OCI-LY3 (cell line): ENCODE measurements at regions not wholly inside any gene's neighbourhood (a gene's known extent, or its start where the extent isn't known, plus 50 kb on each side); places are given as distances from the start of the nearest gene placed in this dataset.

ENCODE experiments used
- H2AFZ ChIP-seq: fragments of 200-600, 300-600 bp; shearing (Covaris generic); 2 replicates; pipeline ENCODE4 v1.6.0; 2014; ENCODE audit warnings: antibody characterized with exemption, low read depth, low read length
- H3K27ac ChIP-seq: fragments of 200-600, 300-600 bp; sonication (generic); 2 replicates; pipeline ENCODE4 v1.5.1; 2014; ENCODE audit warnings: mild to moderate bottlenecking, low read length, moderate library complexity, mixed read lengths
- H3K27me3 ChIP-seq: fragments of 200-600, 300-600 bp; sonication (generic); 2 replicates; pipeline ENCODE4 v1.6.1; 2014; ENCODE audit warnings: low read depth, low read length, mixed read lengths
- H3K36me3 ChIP-seq: fragments of 200-600, 300-600 bp; sonication (generic); replicated peaks from 2 replicates; pipeline ENCODE3; 2014; ENCODE audit warnings: low read depth, low read length, mixed read lengths
- H3K4me1 ChIP-seq: fragments of 300-600, 200-600 bp; sonication (generic); 2 replicates; pipeline ENCODE4 v1.6.1; 2014; ENCODE audit warnings: low read length, mixed read lengths
- H3K4me2 ChIP-seq: fragments of 200-600, 300-600 bp; sonication (generic); 2 replicates; pipeline ENCODE4 v1.6.1; 2014; ENCODE audit warnings: low read length, mixed read lengths
- H3K4me3 ChIP-seq: fragments of 300-600, 200-600 bp; sonication (generic); 2 replicates; pipeline ENCODE4 v1.5.1; 2014; ENCODE audit warnings: antibody characterized with exemption, mild to moderate bottlenecking, low read length, moderate library complexity
- H3K79me2 ChIP-seq: fragments of 300-600, 200-600 bp; shearing (Covaris generic); 2 replicates; pipeline ENCODE4 v1.6.1; 2014; ENCODE audit warnings: mild to moderate bottlenecking, low read length, mixed read lengths
- H3K9ac ChIP-seq: fragments of 300-600, 200-600 bp; shearing (Covaris generic); 2 replicates; pipeline ENCODE4 v1.6.0; 2014; ENCODE audit warnings: mild to moderate bottlenecking, low read length, moderate library complexity
- H3K9me3 ChIP-seq: fragments of 200-600, 300-600 bp; shearing (Covaris generic); 2 replicates; pipeline ENCODE4 v1.6.1; 2014; ENCODE audit warnings: low read length, mixed read lengths; ENCODE audit not compliant: insufficient read depth
- H4K20me1 ChIP-seq: fragments of 200-600, 300-600 bp; sonication (generic); 2 replicates; pipeline ENCODE4 v1.6.1; 2016; ENCODE audit warnings: low read length, mixed read lengths; ENCODE audit not compliant: insufficient read depth
- EZH2phosphoT487 ChIP-seq: fragments of 200-600 bp; shearing (Covaris generic); IDR thresholded peaks from 2 replicates; pipeline ENCODE4 v1.6.1; 2018; ENCODE audit warnings: antibody characterized with exemption, mixed run types, low read depth
- TF ChIP-seq, protein P1 (sequence below): fragments of 200-600, 300-600 bp; sonication (generic); IDR thresholded peaks from 2 replicates; pipeline ENCODE4 v1.5.1; 2014; ENCODE audit warnings: antibody characterized with exemption, low read length, low read depth

DNA sequence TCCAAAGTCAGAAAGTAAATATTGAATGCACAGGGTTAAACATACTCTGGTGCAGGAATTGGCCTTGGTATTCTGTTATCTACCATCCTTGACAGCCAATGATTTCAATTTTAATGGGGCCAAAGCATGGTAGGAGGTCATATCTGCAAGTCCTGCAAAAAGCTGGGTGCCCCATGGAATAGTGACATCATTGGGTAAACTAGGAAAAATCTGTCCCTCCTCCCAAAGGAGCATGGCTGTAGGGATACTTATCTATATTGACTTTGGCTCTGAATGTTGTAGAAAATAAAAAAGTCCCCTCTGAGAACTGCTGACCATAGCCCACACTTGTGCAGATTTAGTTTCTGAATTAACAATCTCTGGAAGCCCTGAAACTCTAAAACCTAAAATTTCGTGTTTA is 403.2 kb upstream of the SEL1L start:
- Histone ChIP-seq H3K4me3 (no peak overlapping the region), H3K9me3 (no peaks in the 10 kb centered on the region), H3K27ac (no peak overlapping the region), H4K20me1 (no peaks in the 10 kb centered on the region), H3K36me3 (no peaks in the 10 kb centered on the region), H3K79me2 (no peaks in the 10 kb centered on the region), H3K27me3 (no peaks in the 10 kb centered on the region), H3K4me1 (no peaks in the 10 kb centered on the region), H3K4me2 (no peak overlapping the region), H3K9ac (no peak overlapping the region), H2AFZ (no peak overlapping the region)
- TF ChIP-seq EZH2phosphoT487 = no peak
- TF ChIP-seq, protein P1, sequence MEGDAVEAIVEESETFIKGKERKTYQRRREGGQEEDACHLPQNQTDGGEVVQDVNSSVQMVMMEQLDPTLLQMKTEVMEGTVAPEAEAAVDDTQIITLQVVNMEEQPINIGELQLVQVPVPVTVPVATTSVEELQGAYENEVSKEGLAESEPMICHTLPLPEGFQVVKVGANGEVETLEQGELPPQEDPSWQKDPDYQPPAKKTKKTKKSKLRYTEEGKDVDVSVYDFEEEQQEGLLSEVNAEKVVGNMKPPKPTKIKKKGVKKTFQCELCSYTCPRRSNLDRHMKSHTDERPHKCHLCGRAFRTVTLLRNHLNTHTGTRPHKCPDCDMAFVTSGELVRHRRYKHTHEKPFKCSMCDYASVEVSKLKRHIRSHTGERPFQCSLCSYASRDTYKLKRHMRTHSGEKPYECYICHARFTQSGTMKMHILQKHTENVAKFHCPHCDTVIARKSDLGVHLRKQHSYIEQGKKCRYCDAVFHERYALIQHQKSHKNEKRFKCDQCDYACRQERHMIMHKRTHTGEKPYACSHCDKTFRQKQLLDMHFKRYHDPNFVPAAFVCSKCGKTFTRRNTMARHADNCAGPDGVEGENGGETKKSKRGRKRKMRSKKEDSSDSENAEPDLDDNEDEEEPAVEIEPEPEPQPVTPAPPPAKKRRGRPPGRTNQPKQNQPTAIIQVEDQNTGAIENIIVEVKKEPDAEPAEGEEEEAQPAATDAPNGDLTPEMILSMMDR = no peak

DNA sequence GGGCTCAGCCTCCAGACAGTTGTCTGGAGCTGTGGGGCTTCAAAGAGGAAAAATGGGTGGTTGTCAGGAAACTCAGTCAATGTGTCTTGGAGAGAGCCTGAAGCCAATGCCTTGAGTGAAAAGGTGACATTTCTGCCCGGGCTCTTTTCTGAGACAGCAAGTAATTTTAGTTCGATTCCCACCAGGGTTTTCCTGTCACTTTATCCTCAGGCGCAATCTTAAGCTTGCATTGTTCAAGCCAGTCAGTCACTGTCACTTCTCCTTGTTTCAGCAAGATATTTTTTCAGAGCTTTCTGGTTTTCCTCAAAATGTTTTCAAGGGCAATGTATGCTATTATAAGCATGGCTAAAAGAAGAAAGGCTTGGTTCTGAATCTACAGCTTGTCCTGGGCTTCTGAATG is 404.7 kb upstream of the SEL1L start:
- Histone ChIP-seq H3K4me3 (no peak overlapping the region), H4K20me1 (no peaks in the 10 kb centered on the region), H3K27ac (no peak overlapping the region), H3K4me1 (no peaks in the 10 kb centered on the region), H3K9ac (no peak overlapping the region), H3K4me2 (no peak overlapping the region), H3K36me3 (no peaks in the 10 kb centered on the region), H3K9me3 (no peaks in the 10 kb centered on the region), H3K27me3 (no peaks in the 10 kb centered on the region), H2AFZ (no peak overlapping the region), H3K79me2 (no peaks in the 10 kb centered on the region)
- no peak for TF ChIP-seq EZH2phosphoT487
- TF ChIP-seq, protein P1 = no peak

DNA sequence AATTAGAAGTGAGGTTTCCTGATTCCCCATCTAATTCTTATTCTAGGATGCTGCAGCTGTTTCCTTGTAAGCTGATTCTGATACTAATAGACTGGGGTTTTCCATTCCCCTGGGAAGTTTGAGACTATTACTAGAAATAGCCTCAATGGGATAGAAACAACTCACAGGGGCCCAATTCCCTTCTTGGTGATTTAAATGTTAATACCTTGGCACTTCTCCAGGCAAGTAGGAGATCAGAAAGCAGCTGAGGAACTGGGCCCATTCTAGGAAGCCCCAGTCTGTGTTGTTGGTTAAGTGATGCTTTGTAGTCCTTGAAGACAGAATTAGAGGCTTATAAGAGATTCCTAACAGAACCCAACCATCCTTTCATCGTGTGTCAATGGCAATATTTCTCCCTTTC is 407.0 kb upstream of the SEL1L start:
- Histone ChIP-seq H3K27ac (no peak overlapping the region), H4K20me1 (no peaks in the 10 kb centered on the region), H3K4me2 (no peak overlapping the region), H3K9ac (no peak overlapping the region), H3K27me3 (no peaks in the 10 kb centered on the region), H3K4me1 (no peaks in the 10 kb centered on the region), H3K9me3 (no peaks in the 10 kb centered on the region), H3K79me2 (no peaks in the 10 kb centered on the region), H3K36me3 (no peaks in the 10 kb centered on the region), H3K4me3 (no peak overlapping the region), H2AFZ (no peak overlapping the region)
- TF ChIP-seq, protein P1 = no peak
- TF ChIP-seq EZH2phosphoT487 = no peak

DNA sequence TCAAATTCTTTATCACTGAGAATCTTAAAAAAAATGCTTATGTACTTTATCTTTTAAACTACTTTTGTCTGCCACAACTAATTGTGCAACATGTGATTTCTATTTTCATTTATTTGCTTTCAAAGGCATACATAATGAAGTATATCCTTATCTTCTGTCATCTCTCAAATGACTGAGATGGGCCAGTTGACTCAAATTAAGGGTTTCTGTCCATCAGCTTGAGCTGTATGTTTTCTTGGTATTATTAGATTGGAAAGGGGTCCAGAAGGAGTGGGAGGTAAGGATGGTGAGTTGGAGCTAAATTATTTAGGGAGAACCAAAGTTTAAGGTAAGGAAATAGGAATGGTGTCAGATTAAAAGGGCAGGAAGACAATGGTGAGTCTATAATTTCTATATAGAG is 408.4 kb upstream of the SEL1L start:
- Histone ChIP-seq H3K4me2 (no peak overlapping the region), H3K79me2 (no peaks in the 10 kb centered on the region), H2AFZ (no peak overlapping the region)

More for the DNA sequence above, 408.4 kb upstream of the SEL1L start:
- TF ChIP-seq EZH2phosphoT487 = no peak
- TF ChIP-seq, protein P1 = no peak
- no peak overlapping the region for H3K9ac ChIP-seq
- no peaks in the 10 kb centered on the region for H3K36me3 ChIP-seq
- no peaks in the 10 kb centered on the region for H3K9me3 ChIP-seq
- no peak overlapping the region for H3K27ac ChIP-seq
- no peaks in the 10 kb centered on the region for H3K4me1 ChIP-seq
- no peak overlapping the region for H3K4me3 ChIP-seq
- no peaks in the 10 kb centered on the region for H4K20me1 ChIP-seq
- no peaks in the 10 kb centered on the region for H3K27me3 ChIP-seq
